HepG2 (cell line): ENCODE measurements at regions not wholly inside any gene's neighbourhood (a gene's known extent, or its start where the extent isn't known, plus 50 kb on each side); places are given as distances from the start of the nearest gene placed in this dataset.

ENCODE experiments used
- ATAC-seq: fragments of 200-7000 bp; cut with Tn5 transposase; 3 replicates; pipeline ENCODE4 v1.9.1; 2020; ENCODE audit warnings: mild to moderate bottlenecking, moderate library complexity
- BruUV-seq: library from RNA; stranded (reverse); fragments of 400-500 nt; replicated peaks from 2 replicates; lab custom pipeline; 2021; lab: Mats Ljungman, UMichigan
- CTCF ChIA-PET: fragments of 300-600 bp; formaldehyde crosslinking; extraction: SDS; loops from one replicate; lab custom pipeline; 2021; ENCODE audit warnings: low total read pairs, inconsistent platforms, low intra/inter-chr PET ratio; lab: Yijun Ruan, JAX
- POLR2A ChIA-PET: fragments of 350-600 bp; sonication (Branson Sonifier 250); formaldehyde crosslinking; loops from one replicate; lab custom pipeline; 2020; ENCODE audit warnings: antibody characterized with exemption, inconsistent platforms; lab: Yijun Ruan, JAX
- DNase-seq: peaks from one replicate; pipeline ENCODE4 v3.0.0-alpha.2; 2015; ENCODE audit warnings: low spot score
- FAIRE-seq: peaks from 3 replicates; lab custom pipeline; 2011; peaks lifted over from hg19 to GRCh38; lab: Jason Lieb, UNC
- H2AFZ ChIP-seq: one replicate; pipeline ENCODE4 v1.6.1; 2011; ENCODE audit warnings: low read length, inconsistent platforms
- H3K27ac ChIP-seq: fragments of 300-600 bp; 3 replicates; pipeline ENCODE4 v1.8.0; 2011; ENCODE audit warnings: mixed run types, mild to moderate bottlenecking, mixed read lengths, low read length, inconsistent platforms; ENCODE audit not compliant: insufficient read depth; ENCODE audit errors: extremely low read length
- H3K27me3 ChIP-seq, 2 experiments: fragments of 200-600 bp in 1 of 2; 2 replicates in 1 of 2; 3 replicates in 1 of 2; pipeline versions ENCODE4 v1.6.0 to v1.8.0; 2011; ENCODE audit warnings: low read length in 2 of 2, mild to moderate bottlenecking in 2 of 2, moderate library complexity in 2 of 2, inconsistent platforms in 1 of 2; ENCODE audit not compliant: insufficient read depth in 2 of 2, control insufficient read depth in 1 of 2
- H3K36me3 ChIP-seq, 2 experiments: fragments of 200-600 bp in 1 of 2; replicated peaks in 1 of 2; 2 replicates in 1 of 2; 3 replicates in 1 of 2; pipeline versions ENCODE4 v1.5.1 to v1.8.0; 2011; ENCODE audit warnings: low read length in 2 of 2, inconsistent platforms in 1 of 2; ENCODE audit not compliant: insufficient read depth in 2 of 2, control insufficient read depth in 1 of 2
- H3K4me1 ChIP-seq: 2 replicates; pipeline ENCODE4 v1.5.1; 2012; ENCODE audit warnings: low read length, inconsistent platforms; ENCODE audit not compliant: insufficient read depth
- H3K4me2 ChIP-seq: 2 replicates; pipeline ENCODE4 v1.6.0; 2011; ENCODE audit warnings: low read depth, low read length, inconsistent platforms
- H3K4me3 ChIP-seq, 3 experiments: fragments of 200-600 bp in 1 of 3; sonication (generic), shearing (Covaris generic) in 1 of 3; replicated peaks in 1 of 3; 2 replicates each; pipeline ENCODE4 v1.5.1; 2011 to 2016; ENCODE audit warnings: low read length in 3 of 3, inconsistent platforms in 2 of 3, low read depth in 2 of 3, mild to moderate bottlenecking in 2 of 3, control low read depth in 1 of 3, mixed read lengths in 1 of 3; ENCODE audit not compliant: insufficient read depth in 1 of 3
- H3K79me2 ChIP-seq: one replicate; pipeline ENCODE4 v1.6.1; 2011; ENCODE audit warnings: low read length, inconsistent platforms; ENCODE audit not compliant: insufficient read depth
- H3K9ac ChIP-seq: 2 replicates; pipeline ENCODE4 v1.6.0; 2011; ENCODE audit warnings: mild to moderate bottlenecking, low read depth, low read length, inconsistent platforms; ENCODE audit not compliant: insufficient read depth
- H3K9me3 ChIP-seq: 2 replicates; pipeline ENCODE4 v1.5.1; 2012; ENCODE audit warnings: mild to moderate bottlenecking, low read length
- H4K20me1 ChIP-seq: 2 replicates; pipeline ENCODE4 v1.6.0; 2011; ENCODE audit warnings: inconsistent platforms, mild to moderate bottlenecking, low read length, moderate library complexity; ENCODE audit not compliant: insufficient read depth
- KAT8 ChIP-seq: IDR thresholded peaks from 2 replicates; pipeline ENCODE4 v1.6.1; 2016; ENCODE audit warnings: missing genetic modification reagents, missing compliant biosample characterization
- MZF1 ChIP-seq: sonication (generic); formaldehyde crosslinking; IDR thresholded peaks from 2 replicates; pipeline ENCODE4 v1.8.1; 2023; ENCODE audit warnings: mild to moderate bottlenecking, missing genetic modification reagents, borderline replicate concordance
- PAWR ChIP-seq: sonication (generic); formaldehyde crosslinking; IDR thresholded peaks from 2 replicates; pipeline ENCODE4 v1.4.0; 2020; ENCODE audit warnings: missing genetic modification reagents, mild to moderate bottlenecking, borderline replicate concordance
- SIN3A ChIP-seq: IDR thresholded peaks from 2 replicates; pipeline ENCODE4 v1.6.1; 2011; ENCODE audit warnings: low read depth, mild to moderate bottlenecking, control low read depth, low read length, borderline replicate concordance
- SOX5 ChIP-seq: IDR thresholded peaks from 2 replicates; pipeline ENCODE4 v1.6.1; 2016; ENCODE audit warnings: borderline replicate concordance
- YEATS4 ChIP-seq: sonication (generic); formaldehyde crosslinking; IDR thresholded peaks from 2 replicates; pipeline ENCODE4 v1.4.0; 2020; ENCODE audit warnings: missing genetic modification reagents, borderline replicate concordance
- ZNF12 ChIP-seq: sonication (generic); formaldehyde crosslinking; IDR thresholded peaks from 2 replicates; pipeline ENCODE4 v1.5.0; 2020; ENCODE audit warnings: missing genetic modification reagents
- ZNF30 ChIP-seq: sonication (generic); formaldehyde crosslinking; IDR thresholded peaks from 2 replicates; pipeline ENCODE4 v1.5.0; 2020; ENCODE audit warnings: mild to moderate bottlenecking, missing genetic modification reagents
- ZNF75D ChIP-seq: sonication (generic); formaldehyde crosslinking; IDR thresholded peaks from 2 replicates; pipeline ENCODE4 v1.8.1; 2023; ENCODE audit warnings: missing genetic modification reagents, mild to moderate bottlenecking, borderline replicate concordance
- ZSCAN12 ChIP-seq: sonication (generic); formaldehyde crosslinking; IDR thresholded peaks from 2 replicates; pipeline ENCODE4 v1.9.0; 2021; ENCODE audit warnings: mild to moderate bottlenecking, missing genetic modification reagents
- WGBS: methylation state at CpG from one replicate; pipeline ENCODE4 v1.1.6; 2017; ENCODE audit warnings: low lambda C conversion rate; 5-methylcytosine and 5-hydroxymethylcytosine counted together
- in situ Hi-C: cut with HindIII; loops from 2 replicates; pipeline ENCODE4 v1.10.0; 2017; ENCODE audit warnings: low pct_unique_long_range_greater_than_20kb; ENCODE audit not compliant: extremely low pct_ligation_motif_present
- intact Hi-C: fragments of 100-400 bp; cut with micrococcal nuclease; formaldehyde crosslinking; loops from one replicate; pipeline ENCODE4 v1.10.0; 2022; ENCODE audit not compliant: unreplicated experiment
- TF ChIP-seq, protein P1 (sequence below): sonication (generic); formaldehyde crosslinking; conservative IDR thresholded peaks from 2 replicates; pipeline ENCODE4 v1.8.1; 2023; ENCODE audit warnings: missing genetic modification reagents
- TF ChIP-seq, protein P2 (sequence below): sonication (generic); formaldehyde crosslinking; IDR thresholded peaks from 2 replicates; pipeline ENCODE4 v1.8.0; 2022; ENCODE audit warnings: mild to moderate bottlenecking, missing genetic modification reagents, moderate library complexity

DNA sequence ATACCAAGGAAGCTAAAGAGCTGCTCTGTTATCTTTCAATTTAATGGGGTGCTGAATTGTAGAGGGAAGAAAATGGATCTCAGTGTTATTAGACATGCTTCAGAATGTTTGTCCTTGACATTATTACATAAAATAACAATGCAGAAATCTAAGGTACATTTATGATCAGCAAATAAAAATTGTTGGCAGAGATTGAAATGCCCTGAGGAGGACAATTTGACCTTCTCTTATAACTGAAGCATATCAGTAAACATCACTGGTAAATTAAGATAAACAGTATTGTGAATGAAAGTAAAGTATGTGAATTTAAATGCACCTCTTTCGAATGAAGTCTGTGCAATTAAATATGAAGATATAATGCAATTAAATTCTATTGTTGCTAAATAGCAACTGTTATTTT, 1362.1 kb upstream of the ATXN8OS start:
- no TSS peak for BruUV-seq
- Histone ChIP-seq H3K9ac (no peak overlapping the region), H3K36me3 (no peaks in the 10 kb centered on the region), H3K9me3 (no peaks in the 10 kb centered on the region)
- no peak for ATAC-seq
- in situ Hi-C loops: loop anchor here (10.0 kb wide), 1 partner anchor 61 kb away; no protein-coding TSS in a partner anchor
- TF ChIP-seq, protein P1, sequence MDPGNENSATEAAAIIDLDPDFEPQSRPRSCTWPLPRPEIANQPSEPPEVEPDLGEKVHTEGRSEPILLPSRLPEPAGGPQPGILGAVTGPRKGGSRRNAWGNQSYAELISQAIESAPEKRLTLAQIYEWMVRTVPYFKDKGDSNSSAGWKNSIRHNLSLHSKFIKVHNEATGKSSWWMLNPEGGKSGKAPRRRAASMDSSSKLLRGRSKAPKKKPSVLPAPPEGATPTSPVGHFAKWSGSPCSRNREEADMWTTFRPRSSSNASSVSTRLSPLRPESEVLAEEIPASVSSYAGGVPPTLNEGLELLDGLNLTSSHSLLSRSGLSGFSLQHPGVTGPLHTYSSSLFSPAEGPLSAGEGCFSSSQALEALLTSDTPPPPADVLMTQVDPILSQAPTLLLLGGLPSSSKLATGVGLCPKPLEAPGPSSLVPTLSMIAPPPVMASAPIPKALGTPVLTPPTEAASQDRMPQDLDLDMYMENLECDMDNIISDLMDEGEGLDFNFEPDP (CRISPR knock-in tag): no peak
- TF ChIP-seq, protein P2, sequence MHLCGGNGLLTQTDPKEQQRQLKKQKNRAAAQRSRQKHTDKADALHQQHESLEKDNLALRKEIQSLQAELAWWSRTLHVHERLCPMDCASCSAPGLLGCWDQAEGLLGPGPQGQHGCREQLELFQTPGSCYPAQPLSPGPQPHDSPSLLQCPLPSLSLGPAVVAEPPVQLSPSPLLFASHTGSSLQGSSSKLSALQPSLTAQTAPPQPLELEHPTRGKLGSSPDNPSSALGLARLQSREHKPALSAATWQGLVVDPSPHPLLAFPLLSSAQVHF: no peak
- TF ChIP-seq PAWR (CRISPR knock-in tag) (no peak), ZNF12 (CRISPR knock-in tag) (no peak), ZNF75D (CRISPR knock-in tag) (no peak), MZF1 (CRISPR knock-in tag) (no peak), KAT8 (CRISPR knock-in tag) (no peak), SOX5 (CRISPR knock-in tag) (no peak), ZNF30 (CRISPR knock-in tag) (no peak), YEATS4 (no peak), ZSCAN12 (no peak), SIN3A (no peak)
- TF ChIP-seq, all 625 proteins: peak for 0
- WGBS: 0% methylated on average over 1 of the region's 1 CpG
- H3K79me2 ChIP-seq: no peaks in the 10 kb centered on the region
- ChIA-PET CTCF (no interaction called here), POLR2A (no interaction called here)
- no peaks in the 10 kb centered on the region for H3K4me1 ChIP-seq
- intact Hi-C loops: no loop called here
- no peaks in the 10 kb centered on the region for H4K20me1 ChIP-seq
- FAIRE-seq: no peak
- no peak for DNase-seq
- no peak overlapping the region for H3K27ac ChIP-seq
- H2AFZ ChIP-seq: no peak overlapping the region
- no peak overlapping the region for H3K4me2 ChIP-seq
- H3K27me3 ChIP-seq: no peaks in the 10 kb centered on the region
- no peak overlapping the region for H3K4me3 ChIP-seq
